Fibroblast of lung (primary cell): ENCODE measurements at regions not wholly inside any gene's neighbourhood (a gene's known extent, or its start where the extent isn't known, plus 50 kb on each side); places are given as distances from the start of the nearest gene placed in this dataset.

Experiments used
- EZH2 ChIP-seq: IDR thresholded peaks from 2 replicates; pipeline ENCODE4 v1.5.1; 2012; ENCODE audit warnings: low read length, control low read depth, mild to moderate bottlenecking; ENCODE audit errors: missing control alignments
- TF ChIP-seq, protein P1 (sequence below), 2 donors: IDR thresholded peaks in 1 of 2; conservative IDR thresholded peaks in 1 of 2; 1 replicate in 1 of 2; 2 replicates in 1 of 2; pipeline ENCODE4 v1.5.1; 2011 to 2012; ENCODE audit warnings: low read length in 2 of 2, control low read depth in 1 of 2, inconsistent platforms in 1 of 2, low read depth in 1 of 2, mild to moderate bottlenecking in 1 of 2

DNA sequence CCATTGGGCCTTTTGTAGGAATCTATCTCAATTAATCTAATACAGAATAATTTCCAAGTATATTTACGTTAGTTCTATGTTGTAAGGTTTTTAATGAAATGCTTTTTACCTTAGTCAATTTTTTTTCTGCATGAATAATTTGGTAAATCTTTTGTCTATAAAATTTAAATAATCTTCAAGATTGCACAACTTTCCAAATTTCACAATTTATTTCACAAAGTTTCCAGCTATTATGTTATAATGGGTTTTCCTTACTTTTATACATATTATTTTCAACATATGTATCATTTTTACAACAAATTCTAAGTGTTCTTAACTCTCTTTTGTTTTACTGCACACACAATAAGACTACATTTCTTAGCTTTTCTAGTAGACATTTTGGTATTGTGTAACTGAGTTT lies 470.7 kb downstream of the ETV1 start:
- TF ChIP-seq, protein P1, sequence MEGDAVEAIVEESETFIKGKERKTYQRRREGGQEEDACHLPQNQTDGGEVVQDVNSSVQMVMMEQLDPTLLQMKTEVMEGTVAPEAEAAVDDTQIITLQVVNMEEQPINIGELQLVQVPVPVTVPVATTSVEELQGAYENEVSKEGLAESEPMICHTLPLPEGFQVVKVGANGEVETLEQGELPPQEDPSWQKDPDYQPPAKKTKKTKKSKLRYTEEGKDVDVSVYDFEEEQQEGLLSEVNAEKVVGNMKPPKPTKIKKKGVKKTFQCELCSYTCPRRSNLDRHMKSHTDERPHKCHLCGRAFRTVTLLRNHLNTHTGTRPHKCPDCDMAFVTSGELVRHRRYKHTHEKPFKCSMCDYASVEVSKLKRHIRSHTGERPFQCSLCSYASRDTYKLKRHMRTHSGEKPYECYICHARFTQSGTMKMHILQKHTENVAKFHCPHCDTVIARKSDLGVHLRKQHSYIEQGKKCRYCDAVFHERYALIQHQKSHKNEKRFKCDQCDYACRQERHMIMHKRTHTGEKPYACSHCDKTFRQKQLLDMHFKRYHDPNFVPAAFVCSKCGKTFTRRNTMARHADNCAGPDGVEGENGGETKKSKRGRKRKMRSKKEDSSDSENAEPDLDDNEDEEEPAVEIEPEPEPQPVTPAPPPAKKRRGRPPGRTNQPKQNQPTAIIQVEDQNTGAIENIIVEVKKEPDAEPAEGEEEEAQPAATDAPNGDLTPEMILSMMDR (conservative IDR thresholded peaks at IDR 0.05 in 1 of 2, IDR thresholded peaks at IDR 0.05 in 1 of 2; ENCODE audit: low read depth in 1 of 2, low read length in 2 of 2) = no peak
- no peak for TF ChIP-seq EZH2
